Mesendoderm (in vitro differentiated cells): ENCODE measurements at regions not wholly inside any gene's neighbourhood (a gene's known extent, or its start where the extent isn't known, plus 50 kb on each side); places are given as distances from the start of the nearest gene placed in this dataset.
A peak's percentile ranks its signal among the peaks of the same experiment; 100 is the strongest.

Experiments used
- DNase-seq: peaks from one replicate; pipeline ENCODE4 v3.0.0; 2013
- H2AK5ac ChIP-seq: 2 replicates; pipeline ENCODE4 v1.6.1; 2013; ENCODE audit warnings: low read length, inconsistent platforms
- H2BK120ac ChIP-seq: 2 replicates; pipeline ENCODE4 v1.6.1; 2013; ENCODE audit warnings: low read depth, mild to moderate bottlenecking, low read length, moderate library complexity, mixed read lengths
- H2BK15ac ChIP-seq: replicated peaks from 2 replicates; pipeline ENCODE4 v1.6.1; 2013; ENCODE audit warnings: low read depth, mild to moderate bottlenecking, moderate library complexity
- H2BK5ac ChIP-seq: 2 replicates; pipeline ENCODE4 v1.6.1; 2013; ENCODE audit warnings: low read length, inconsistent platforms
- H3K18ac ChIP-seq: 2 replicates; pipeline ENCODE4 v1.6.1; 2013; ENCODE audit warnings: mild to moderate bottlenecking, low read length, mixed read lengths
- H3K23ac ChIP-seq: one replicate; pipeline ENCODE4 v1.6.1; 2013; ENCODE audit warnings: low read length
- H3K27ac ChIP-seq: 2 replicates; pipeline ENCODE4 v1.5.1; 2013; ENCODE audit warnings: low read depth, mild to moderate bottlenecking, inconsistent platforms, low read length, moderate library complexity
- H3K27me3 ChIP-seq: 2 replicates; pipeline ENCODE4 v1.6.1; 2013; ENCODE audit warnings: low read length, control low read depth, mild to moderate bottlenecking, inconsistent platforms; ENCODE audit not compliant: insufficient read depth, poor library complexity
- H3K36me3 ChIP-seq: 2 replicates; pipeline ENCODE4 v1.6.1; 2013; ENCODE audit warnings: low read length, inconsistent platforms; ENCODE audit not compliant: control insufficient read depth, insufficient read depth
- H3K4ac ChIP-seq: one replicate; pipeline ENCODE4 v1.6.1; 2013; ENCODE audit warnings: low read depth, mild to moderate bottlenecking, low read length, moderate library complexity
- H3K4me1 ChIP-seq: 2 replicates; pipeline ENCODE4 v1.6.1; 2013; ENCODE audit warnings: low read depth, low read length, inconsistent platforms; ENCODE audit not compliant: control insufficient read depth
- H3K4me2 ChIP-seq: 2 replicates; pipeline ENCODE4 v1.6.1; 2013; ENCODE audit warnings: low read length
- H3K4me3 ChIP-seq: 2 replicates; pipeline ENCODE4 v1.5.1; 2013; ENCODE audit warnings: mild to moderate bottlenecking, low read length
- H3K56ac ChIP-seq: one replicate; pipeline ENCODE4 v1.6.1; 2013; ENCODE audit warnings: low read length
- H3K79me1 ChIP-seq: 2 replicates; pipeline ENCODE4 v1.6.1; 2013; ENCODE audit warnings: low read length, inconsistent platforms
- H3K79me2 ChIP-seq: 2 replicates; pipeline ENCODE4 v1.6.1; 2013; ENCODE audit warnings: mild to moderate bottlenecking, low read length; ENCODE audit not compliant: control insufficient read depth, insufficient read depth
- H3K9ac ChIP-seq: 2 replicates; pipeline ENCODE4 v1.6.1; 2013; ENCODE audit warnings: low read length, inconsistent platforms
- H4K5ac ChIP-seq: one replicate; pipeline ENCODE4 v1.6.1; 2013; ENCODE audit warnings: low read length
- H4K8ac ChIP-seq: one replicate; pipeline ENCODE4 v1.6.1; 2013; ENCODE audit warnings: low read depth, mild to moderate bottlenecking, control low read depth, low read length, moderate library complexity
- WGBS: extraction: QIAGEN DNeasy Blood & Tissue Kit; methylation state at CpG from one replicate; pipeline ENCODE4 v1.1.7; 2013; ENCODE audit warnings: low lambda C conversion rate, missing lambda C conversion rate; ENCODE audit not compliant: insufficient coverage; ENCODE audit errors: extremely low coverage; 5-methylcytosine and 5-hydroxymethylcytosine counted together

GRCh38 chr5:53350991-53351770 lies 129.2 kb upstream of the FST start:
- no peak overlapping the region for H3K27ac ChIP-seq
- H4K5ac ChIP-seq: no peak overlapping the region
- H3K4me2 ChIP-seq: no peak overlapping the region
- no peak overlapping the region for H4K8ac ChIP-seq
- no peak overlapping the region for H2BK15ac ChIP-seq
- H2AK5ac ChIP-seq: no peak overlapping the region
- H3K79me1 ChIP-seq: no peaks in the 10 kb centered on the region
- H3K56ac ChIP-seq: no peak overlapping the region
- no peaks in the 10 kb centered on the region for H3K79me2 ChIP-seq
- H3K23ac ChIP-seq: no peak overlapping the region
- no peak overlapping the region for H3K18ac ChIP-seq
- H2BK120ac ChIP-seq: no peak overlapping the region
- H3K36me3 ChIP-seq: no peaks in the 10 kb centered on the region
- H3K4me3 ChIP-seq: no peak overlapping the region
- H3K4ac ChIP-seq: no peak overlapping the region
- no peak overlapping the region for H2BK5ac ChIP-seq
- H3K9ac ChIP-seq: no peak overlapping the region
- H3K27me3 ChIP-seq: no peaks in the 10 kb centered on the region
- DNase-seq: peak; percentile 49
- H3K4me1 ChIP-seq: no peaks in the 10 kb centered on the region
- WGBS: no CpG with 5 or more reads among the region's 4 CpGs

GRCh38 chr5:53355316-53355715 lies 125.1 kb upstream of the FST start:
- Histone ChIP-seq H2BK5ac (no peak overlapping the region), H3K79me2 (no peaks in the 10 kb centered on the region), H3K9ac (no peak overlapping the region), H3K36me3 (no peaks in the 10 kb centered on the region), H2BK15ac (no peak overlapping the region), H4K5ac (no peak overlapping the region), H3K27ac (no peak overlapping the region), H3K4ac (no peak overlapping the region), H3K4me3 (no peak overlapping the region), H3K27me3 (no peaks in the 10 kb centered on the region), H2AK5ac (no peak overlapping the region), H3K4me2 (no peak overlapping the region), H3K4me1 (no peaks in the 10 kb centered on the region), H3K23ac (no peak overlapping the region), H3K56ac (no peak overlapping the region), H2BK120ac (no peak overlapping the region), H3K79me1 (no peaks in the 10 kb centered on the region), H4K8ac (no peak overlapping the region), H3K18ac (no peak overlapping the region)
- DNase-seq: no peak
- no CpG with 5 or more reads among the region's 5 CpGs for WGBS

- no peak overlapping the region for H2AK5ac ChIP-seq
- H3K36me3 ChIP-seq: no peaks in the 10 kb centered on the region
- no peaks in the 10 kb centered on the region for H3K27me3 ChIP-seq
- H3K79me1 ChIP-seq: no peaks in the 10 kb centered on the region
- H3K27ac ChIP-seq: no peak overlapping the region
- H3K56ac ChIP-seq: no peak overlapping the region
- DNase-seq: no peak
- no peak overlapping the region for H3K4me2 ChIP-seq
- H3K23ac ChIP-seq: no peak overlapping the region
- no peak overlapping the region for H3K9ac ChIP-seq
- no peak overlapping the region for H2BK15ac ChIP-seq
- H3K4ac ChIP-seq: no peak overlapping the region
- H3K18ac ChIP-seq: no peak overlapping the region
- no peak overlapping the region for H2BK120ac ChIP-seq
- no CpG with 5 or more reads among the region's 1 CpG for WGBS
- no peak overlapping the region for H4K8ac ChIP-seq
- H3K4me1 ChIP-seq: no peaks in the 10 kb centered on the region
- H3K4me3 ChIP-seq: no peak overlapping the region
- no peak overlapping the region for H4K5ac ChIP-seq
- H2BK5ac ChIP-seq: no peak overlapping the region
- no peaks in the 10 kb centered on the region for H3K79me2 ChIP-seq
Observed at GRCh38 chr5:53355931-53356330, 124.5 kb upstream of the FST start.

GRCh38 chr5:53357439-53357838 lies 123.0 kb upstream of the FST start:
- Histone ChIP-seq H2BK120ac (no peak overlapping the region), H3K18ac (no peak overlapping the region), H3K4me3 (no peak overlapping the region), H3K4me2 (no peak overlapping the region), H3K4ac (no peak overlapping the region), H2AK5ac (no peak overlapping the region), H3K23ac (no peak overlapping the region), H2BK15ac (no peak overlapping the region), H3K56ac (no peak overlapping the region), H3K27ac (no peak overlapping the region), H4K8ac (no peak overlapping the region), H3K9ac (no peak overlapping the region), H3K79me2 (no peaks in the 10 kb centered on the region), H2BK5ac (no peak overlapping the region), H4K5ac (no peak overlapping the region), H3K27me3 (no peaks in the 10 kb centered on the region), H3K79me1 (no peaks in the 10 kb centered on the region), H3K36me3 (no peaks in the 10 kb centered on the region), H3K4me1 (no peaks in the 10 kb centered on the region)
- DNase-seq: no peak
- WGBS: no CpG with 5 or more reads among the region's 4 CpGs

GRCh38 chr5:53358794-53359193 lies 121.6 kb upstream of the FST start:
- H3K27me3 ChIP-seq: no peaks in the 10 kb centered on the region
- H3K36me3 ChIP-seq: no peaks in the 10 kb centered on the region
- no peak overlapping the region for H3K56ac ChIP-seq
- H2BK120ac ChIP-seq: no peak overlapping the region
- no peak overlapping the region for H3K9ac ChIP-seq
- no peak for DNase-seq
- no peaks in the 10 kb centered on the region for H3K79me1 ChIP-seq
- no peak overlapping the region for H4K8ac ChIP-seq
- no peak overlapping the region for H2AK5ac ChIP-seq
- H3K4ac ChIP-seq: no peak overlapping the region
- no peak overlapping the region for H3K27ac ChIP-seq
- H3K18ac ChIP-seq: no peak overlapping the region
- H3K4me1 ChIP-seq: no peaks in the 10 kb centered on the region
- no peak overlapping the region for H3K23ac ChIP-seq
- no CpG with 5 or more reads among the region's 2 CpGs for WGBS
- no peak overlapping the region for H2BK15ac ChIP-seq
- H3K4me3 ChIP-seq: no peak overlapping the region
- no peak overlapping the region for H3K4me2 ChIP-seq
- H4K5ac ChIP-seq: no peak overlapping the region
- no peak overlapping the region for H2BK5ac ChIP-seq
- no peaks in the 10 kb centered on the region for H3K79me2 ChIP-seq
